ENCODE measurements at regions not wholly inside any gene's neighbourhood (a gene's known extent, or its start where the extent isn't known, plus 50 kb on each side); places are given as distances from the start of the nearest gene placed in this dataset.

DNA sequence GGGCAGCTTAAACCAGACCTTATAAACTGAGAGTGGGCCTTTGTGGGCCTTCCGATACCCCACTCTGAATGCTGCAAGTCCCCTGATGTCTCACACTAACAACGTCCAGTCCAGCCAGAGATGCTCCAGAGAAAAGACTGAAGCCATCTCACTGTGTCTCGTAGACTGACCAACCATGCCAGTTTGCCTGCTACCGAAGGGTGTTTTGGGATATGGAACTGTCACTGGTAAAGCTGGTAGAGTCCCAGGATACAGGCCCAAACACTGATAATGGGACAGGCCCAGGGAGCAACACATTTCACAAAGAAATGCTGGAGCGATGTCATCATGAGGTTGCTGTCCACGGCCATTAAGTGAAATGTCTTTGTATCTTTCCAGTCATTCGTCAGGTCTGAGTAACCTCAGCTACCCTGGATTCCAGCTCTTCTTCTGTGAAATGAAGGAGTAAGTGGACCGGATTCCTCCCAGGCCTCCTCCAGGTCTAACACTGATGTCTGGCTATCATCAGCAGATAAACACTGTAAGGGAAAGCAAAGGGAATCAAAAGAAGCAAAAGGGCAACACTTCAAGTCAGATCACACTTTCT lies 81.6 kb downstream of the SLC5A7 start:
- DNase-seq, result no peak

GRCh38 chr2:108069515-108070310 lies 83.4 kb downstream of the SLC5A7 start:
- no peak for DNase-seq

DNA sequence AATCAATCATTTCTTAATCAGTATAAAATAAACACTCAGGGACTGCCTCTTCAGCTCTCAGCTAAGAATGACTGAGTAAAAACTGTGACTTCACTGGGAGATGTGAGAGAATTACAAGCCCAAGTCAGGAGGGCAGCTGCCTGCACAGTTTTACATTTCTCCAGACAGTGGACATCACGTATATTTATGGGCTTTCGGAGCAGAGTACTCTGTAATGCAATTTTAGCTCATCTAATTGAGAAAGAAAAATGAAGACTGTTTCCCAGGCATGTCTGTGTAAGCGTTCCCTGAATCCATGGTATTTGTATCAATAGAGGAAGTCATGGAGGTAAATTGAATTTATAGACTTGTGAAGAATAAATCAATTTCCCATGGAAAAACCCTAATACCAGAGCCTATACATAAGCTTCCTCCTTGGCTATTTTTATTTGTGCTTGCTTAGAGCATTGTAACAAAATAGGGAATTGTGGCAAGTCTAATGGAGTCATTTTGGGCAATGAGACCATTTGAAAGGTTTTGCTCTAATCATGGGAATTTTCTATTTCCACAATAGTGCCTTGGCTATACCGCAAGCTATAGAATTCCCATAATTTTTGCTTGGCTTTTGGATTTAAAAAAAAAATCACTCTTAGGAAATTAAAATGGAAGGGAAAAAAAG lies 87.2 kb downstream of the SLC5A7 start:
- DNase-seq, result no peak

- DNase-seq, result no peak
These were observed 87.8 kb downstream of the SLC5A7 start for GRCh38 chr2:108074150-108074549.

- no peak for DNase-seq
These were observed 88.6 kb downstream of the SLC5A7 start for GRCh38 chr2:108074946-108075345.

DNA sequence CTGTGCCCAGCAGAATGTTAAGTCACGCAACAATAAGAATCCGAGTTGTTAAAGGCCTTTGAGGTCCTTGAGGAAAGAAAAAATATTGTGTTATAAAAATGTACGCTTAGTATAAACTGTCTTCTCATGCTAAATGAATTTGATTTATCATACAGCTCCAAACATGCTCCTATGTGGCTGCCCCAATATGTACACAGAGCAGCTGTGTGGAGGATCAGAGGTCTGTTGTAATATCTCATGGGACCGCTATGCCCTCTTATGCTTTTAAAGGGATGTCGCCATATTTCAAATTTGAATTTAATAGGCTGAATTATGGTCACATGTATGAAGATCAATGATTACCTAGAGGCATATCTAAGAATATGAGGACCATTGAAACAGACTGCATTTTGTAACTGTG lies 90.2 kb downstream of the SLC5A7 start:
- DNase-seq, result no peak

DNA sequence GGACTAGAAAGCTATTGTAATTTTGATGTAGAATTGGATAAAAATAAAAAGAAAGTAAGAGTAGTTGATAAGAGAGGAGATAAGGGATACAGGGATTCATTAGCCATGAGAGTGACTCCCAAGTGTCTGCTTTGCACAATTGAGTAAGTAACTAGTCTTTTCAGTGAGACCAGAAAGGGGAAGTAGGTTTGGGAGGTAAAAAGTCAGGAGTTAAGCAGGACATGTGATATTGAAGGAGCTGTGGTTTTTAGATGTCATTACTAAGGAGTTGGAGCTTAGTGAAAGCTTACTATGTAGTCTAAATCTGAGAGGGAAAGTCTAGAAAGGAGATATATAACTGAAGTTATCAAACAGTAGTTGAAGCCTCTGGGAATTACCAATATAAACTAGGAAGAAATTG lies 93.4 kb downstream of the SLC5A7 start:
- DNase-seq, result no peak

- no peak for DNase-seq
These were observed 93.9 kb downstream of the SLC5A7 start for GRCh38 chr2:108080177-108080576.

DNA sequence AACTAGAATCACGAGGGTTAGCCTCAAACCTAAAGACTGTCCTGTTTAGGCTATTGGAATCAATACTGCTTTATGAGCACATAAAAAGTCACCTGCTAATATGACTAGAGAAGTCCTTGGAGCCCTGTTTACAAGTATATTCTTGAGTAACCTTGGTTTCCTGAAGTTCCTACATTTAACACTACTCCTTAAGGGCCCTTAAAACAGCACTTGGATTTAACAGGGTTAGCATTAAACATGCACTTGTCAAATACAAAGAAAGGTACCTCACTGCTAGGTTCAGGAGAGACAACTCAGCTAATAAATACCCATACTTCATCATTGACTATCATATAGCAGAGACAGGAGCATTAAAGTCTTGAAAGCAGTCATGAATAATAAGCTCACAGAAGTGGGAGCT lies 96.7 kb downstream of the SLC5A7 start:
- no peak for DNase-seq

DNA sequence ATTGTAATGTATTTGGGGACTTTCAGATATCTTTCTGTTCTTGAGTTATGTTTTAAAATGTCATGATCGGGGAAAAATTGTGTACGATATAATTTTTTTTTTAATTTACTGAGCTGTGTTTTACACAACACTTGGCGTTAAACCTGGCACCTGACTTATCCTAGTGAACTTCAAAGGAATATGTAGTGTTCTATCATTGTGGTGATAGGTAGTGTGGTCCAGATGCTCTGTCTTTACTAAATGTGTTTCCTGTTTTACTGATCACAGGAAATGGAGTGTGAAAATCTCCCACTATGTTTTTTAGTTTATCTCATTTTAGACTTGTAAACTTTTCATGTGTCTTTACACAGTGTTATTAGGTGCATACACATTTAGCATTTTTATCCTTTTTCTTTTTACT lies 98.0 kb downstream of the SLC5A7 start:
- no peak for DNase-seq

- no peak for DNase-seq
These were observed 106.6 kb downstream of the SLC5A7 start for GRCh38 chr2:108092886-108093285.

- no peak for DNase-seq
These were observed 115.2 kb downstream of the SLC5A7 start for GRCh38 chr2:108101481-108101880.

DNA sequence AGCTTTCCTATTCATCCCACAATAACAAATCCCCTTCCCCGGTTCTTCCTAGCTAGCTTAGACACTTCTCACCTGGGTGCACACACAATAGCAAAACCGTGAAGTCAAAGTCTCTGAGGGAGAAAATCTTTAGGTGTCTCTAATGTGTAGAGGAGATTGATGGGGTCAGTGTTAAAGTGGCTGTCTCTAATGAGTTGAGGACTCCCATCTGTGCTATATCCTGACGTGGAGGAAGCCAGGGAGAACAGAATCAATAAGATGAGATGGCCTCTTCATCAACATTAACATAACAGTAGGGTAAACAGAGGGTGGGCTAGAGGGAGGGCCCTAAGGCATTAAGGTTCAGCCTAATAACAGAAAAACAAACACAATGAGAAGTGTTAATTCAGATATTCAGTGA lies 120.4 kb downstream of the SLC5A7 start:
- DNase-seq, result no peak

DNA sequence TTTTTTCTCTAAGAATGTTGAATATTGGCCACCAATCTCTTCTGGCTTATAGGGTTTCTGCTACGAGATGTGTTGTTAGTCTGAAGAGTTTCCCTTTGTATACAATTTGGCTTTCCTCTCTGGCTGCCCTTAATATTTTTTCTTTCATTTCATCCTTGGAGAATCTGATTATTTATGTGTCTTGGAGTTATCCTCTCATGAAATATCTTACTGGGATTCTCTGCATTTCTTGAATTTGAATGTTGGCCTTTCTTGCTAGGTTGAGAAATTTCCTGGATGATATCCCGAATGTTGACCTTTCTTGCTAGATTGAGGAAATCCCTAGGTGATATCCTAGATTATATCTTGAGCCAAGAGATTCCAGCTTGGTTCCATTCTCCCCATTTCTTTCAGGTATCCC lies 125.6 kb downstream of the SLC5A7 start:
- no peak for DNase-seq

GRCh38 chr2:108115868-108116267 lies 123.9 kb upstream of the SULT1C3 start:
- DNase-seq, result no peak

DNA sequence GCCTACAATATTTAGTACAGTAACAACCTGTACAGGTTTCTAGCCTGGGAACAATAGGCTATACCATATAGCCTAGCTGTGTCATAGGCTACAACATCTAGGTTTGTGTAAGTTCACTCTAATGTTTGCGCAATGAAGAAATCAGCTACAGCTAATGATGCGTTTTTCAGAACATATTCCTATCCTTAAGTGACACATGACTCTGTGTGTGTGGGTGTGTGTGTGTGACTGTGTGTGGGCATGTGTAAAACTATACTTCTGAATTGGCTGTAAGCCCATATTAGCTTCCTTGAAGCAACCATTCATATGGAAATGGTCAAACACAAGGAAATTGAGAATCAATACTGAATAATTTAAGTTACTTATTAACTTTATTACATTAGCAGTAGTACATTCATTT lies 120.8 kb upstream of the SULT1C3 start:
- no peak for DNase-seq

DNA sequence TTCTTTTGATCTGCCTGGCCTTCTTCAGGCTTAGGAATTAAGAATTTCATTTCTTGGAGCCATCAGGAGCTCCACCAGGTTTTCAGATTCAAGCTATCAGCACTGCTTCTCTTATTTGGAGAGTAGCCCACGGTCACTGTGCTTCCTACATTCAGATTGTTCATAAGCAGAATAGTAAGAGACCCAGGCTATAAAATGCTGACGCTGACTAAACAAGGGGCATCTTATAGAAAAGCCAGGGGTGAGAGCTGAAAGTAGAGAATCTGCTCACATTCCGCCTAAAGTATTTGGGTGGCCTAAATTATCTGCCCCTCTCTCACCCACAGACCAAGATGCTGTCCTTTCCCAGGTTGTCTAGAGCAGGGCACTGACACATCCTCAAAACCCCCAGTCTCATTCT lies 120.3 kb upstream of the SULT1C3 start:
- DNase-seq, result no peak

- DNase-seq, result no peak
These were observed 114.9 kb upstream of the SULT1C3 start for GRCh38 chr2:108124736-108125495.

DNA sequence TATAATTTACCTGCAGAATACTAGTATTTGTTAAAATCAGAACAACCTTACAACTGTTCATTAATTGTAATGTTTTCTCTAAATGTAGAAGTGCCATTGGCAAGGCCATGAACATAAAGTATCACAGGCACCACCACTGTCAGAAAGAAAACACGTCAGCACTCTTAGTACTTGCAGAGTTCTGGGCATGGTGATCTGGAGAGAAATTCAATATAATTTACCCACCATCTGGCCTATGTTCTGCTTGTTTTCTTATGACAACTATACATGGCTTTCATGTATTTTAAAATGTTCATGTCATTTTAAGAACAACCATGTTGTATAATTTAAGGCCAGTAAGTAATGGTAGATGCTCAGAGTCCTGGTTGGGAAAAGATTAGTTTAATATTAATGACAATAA lies 114.2 kb upstream of the SULT1C3 start:
- peak; percentile 4 for DNase-seq

- DNase-seq, result no peak
These were observed 111.5 kb upstream of the SULT1C3 start for GRCh38 chr2:108128249-108128648.

- DNase-seq, result no peak
These were observed 110.1 kb upstream of the SULT1C3 start for GRCh38 chr2:108129636-108130035.

DNA sequence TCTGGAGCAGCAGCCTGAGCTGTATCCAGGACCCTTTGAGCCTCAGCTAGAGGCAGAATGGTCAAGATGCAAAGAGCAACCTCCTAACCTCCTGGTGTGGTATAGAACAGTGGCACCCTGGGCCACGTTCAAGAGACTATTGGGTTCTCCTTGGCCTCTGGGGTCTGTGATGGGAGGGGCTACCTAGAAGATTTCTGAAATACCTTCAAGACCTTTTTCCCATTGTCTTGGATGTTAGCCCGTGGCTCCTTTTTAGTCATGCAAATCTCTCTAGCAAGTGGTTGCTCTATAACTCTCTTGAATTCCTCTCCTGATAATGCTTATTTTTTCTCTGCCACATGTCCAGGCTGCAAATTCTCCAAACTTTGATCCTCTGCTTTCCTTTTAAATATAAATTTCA lies 106.3 kb upstream of the SULT1C3 start:
- DNase-seq, result no peak

DNA sequence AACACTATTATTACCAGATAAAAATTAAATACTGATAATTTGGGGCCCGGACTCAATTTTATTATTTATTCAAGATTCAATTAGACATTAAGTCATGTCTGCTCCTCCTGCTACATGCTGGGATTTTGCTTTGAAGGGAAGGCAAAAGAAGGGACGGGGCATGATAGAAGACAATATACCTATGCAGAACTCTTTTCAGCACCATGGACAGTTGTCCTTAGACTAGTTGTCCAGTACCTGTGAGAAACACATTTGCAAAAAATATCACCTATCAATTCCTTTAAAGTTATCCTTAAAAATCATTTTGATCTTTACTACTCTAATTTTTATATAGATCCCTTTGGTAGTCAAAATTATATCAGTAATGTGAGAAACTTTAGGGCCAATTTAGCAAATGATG lies 100.2 kb upstream of the SULT1C3 start:
- DNase-seq, result no peak

Data from NCI-H1694 (cell line).